ENCODE measurements at regions not wholly inside any gene's neighbourhood (a gene's known extent, or its start where the extent isn't known, plus 50 kb on each side); places are given as distances from the start of the nearest gene placed in this dataset.

GRCh38 chr10:131419797-131420196, 108.3 kb upstream of the TCERG1L start:
- H3K27ac ChIP-seq (ENCODE audit: low read length) = no peak overlapping the region
- intact Hi-C loops (cut with micrococcal nuclease) = no loop called here
- DNase-seq (no peak), ATAC-seq (no peak)
- H3K9me3 ChIP-seq (ENCODE audit: low read length) = no peaks in the 10 kb centered on the region
- H3F3A ChIP-seq (ENCODE audit: low read length, unreplicated experiment) = no peaks in the 10 kb centered on the region
- ChIA-PET CTCF (no interaction called here), POLR2A (ENCODE audit: unreplicated experiment) (no interaction called here)
- H3K9ac ChIP-seq (ENCODE audit: low read length) = no peak overlapping the region
- H2AFZ ChIP-seq (ENCODE audit: low read length) = no peak overlapping the region
- H3K4me3 ChIP-seq (ENCODE audit: low read length) = no peak overlapping the region
- BruUV-seq (replicated peaks) = no TSS peak
- no peaks in the 10 kb centered on the region for H3K9me2 ChIP-seq (replicated peaks; ENCODE audit: low read length)
- no peaks in the 10 kb centered on the region for H3K4me1 ChIP-seq (ENCODE audit: insufficient read depth, low read length)
- H3K27me3 ChIP-seq (ENCODE audit: low read length) = no peaks in the 10 kb centered on the region
- H3K79me2 ChIP-seq (ENCODE audit: low read length) = no peaks in the 10 kb centered on the region
- TF ChIP-seq CTCF (conservative IDR thresholded peaks at IDR 0.05; ENCODE audit: low read depth, low read length) (no peak), EZH2phosphoT487 (IDR thresholded peaks at IDR 0.05; ENCODE audit: borderline replicate concordance, low read length) (no peak), EZH2 (IDR thresholded peaks at IDR 0.05; ENCODE audit: low read length, unreplicated experiment) (no peak)
- H3K4me2 ChIP-seq (ENCODE audit: low read length) = no peak overlapping the region
- no peaks in the 10 kb centered on the region for H3K36me3 ChIP-seq (ENCODE audit: low read depth, low read length)
- no peaks in the 10 kb centered on the region for H4K20me1 ChIP-seq (ENCODE audit: low read length)

GRCh38 chr10:131420867-131421266, 109.3 kb upstream of the TCERG1L start:
- Histone ChIP-seq H3K36me3 (ENCODE audit: low read depth, low read length) (no peaks in the 10 kb centered on the region), H4K20me1 (ENCODE audit: low read length) (no peaks in the 10 kb centered on the region), H3K27me3 (ENCODE audit: low read length) (no peaks in the 10 kb centered on the region), H3K4me3 (ENCODE audit: low read length) (no peak overlapping the region), H2AFZ (ENCODE audit: low read length) (no peak overlapping the region), H3F3A (ENCODE audit: low read length, unreplicated experiment) (no peaks in the 10 kb centered on the region), H3K9me3 (ENCODE audit: low read length) (no peaks in the 10 kb centered on the region), H3K27ac (ENCODE audit: low read length) (no peak overlapping the region), H3K4me1 (ENCODE audit: insufficient read depth, low read length) (no peaks in the 10 kb centered on the region), H3K9me2 (replicated peaks; ENCODE audit: low read length) (no peaks in the 10 kb centered on the region), H3K4me2 (ENCODE audit: low read length) (no peak overlapping the region), H3K79me2 (ENCODE audit: low read length) (no peaks in the 10 kb centered on the region), H3K9ac (ENCODE audit: low read length) (no peak overlapping the region)
- BruUV-seq (replicated peaks) = no TSS peak
- ATAC-seq (no peak), DNase-seq (no peak)
- CTCF ChIA-PET = no interaction called here
- POLR2A ChIA-PET (ENCODE audit: unreplicated experiment) = no interaction called here
- no peak for TF ChIP-seq EZH2phosphoT487 (IDR thresholded peaks at IDR 0.05; ENCODE audit: borderline replicate concordance, low read length)
- TF ChIP-seq CTCF (conservative IDR thresholded peaks at IDR 0.05; ENCODE audit: low read depth, low read length) = no peak
- TF ChIP-seq EZH2 (IDR thresholded peaks at IDR 0.05; ENCODE audit: low read length, unreplicated experiment) = no peak
- intact Hi-C loops (cut with micrococcal nuclease) = no loop called here

- no peak overlapping the region for H3K9ac ChIP-seq (ENCODE audit: low read length)
- CTCF ChIA-PET = no interaction called here
Measured at GRCh38 chr10:131421381-131421780, 109.9 kb upstream of the TCERG1L start.

More at GRCh38 chr10:131421381-131421780, 109.9 kb upstream of the TCERG1L start:
- Histone ChIP-seq H3K9me3 (ENCODE audit: low read length) (no peaks in the 10 kb centered on the region), H3K27me3 (ENCODE audit: low read length) (no peaks in the 10 kb centered on the region), H3K36me3 (ENCODE audit: low read depth, low read length) (no peaks in the 10 kb centered on the region), H2AFZ (ENCODE audit: low read length) (no peak overlapping the region), H3K9me2 (replicated peaks; ENCODE audit: low read length) (no peaks in the 10 kb centered on the region), H3K79me2 (ENCODE audit: low read length) (no peaks in the 10 kb centered on the region), H3K27ac (ENCODE audit: low read length) (no peak overlapping the region), H3F3A (ENCODE audit: low read length, unreplicated experiment) (no peaks in the 10 kb centered on the region), H3K4me3 (ENCODE audit: low read length) (no peak overlapping the region), H4K20me1 (ENCODE audit: low read length) (no peaks in the 10 kb centered on the region), H3K4me1 (ENCODE audit: insufficient read depth, low read length) (no peaks in the 10 kb centered on the region), H3K4me2 (ENCODE audit: low read length) (no peak overlapping the region)
- intact Hi-C loops (cut with micrococcal nuclease) = no loop called here
- POLR2A ChIA-PET (ENCODE audit: unreplicated experiment) = no interaction called here
- no TSS peak for BruUV-seq (replicated peaks)
- no peak for DNase-seq
- no peak for ATAC-seq
- TF ChIP-seq EZH2 (IDR thresholded peaks at IDR 0.05; ENCODE audit: low read length, unreplicated experiment) = no peak
